22Rv1 (cell line): ENCODE measurements at regions not wholly inside any gene's neighbourhood (a gene's known extent, or its start where the extent isn't known, plus 50 kb on each side); places are given as distances from the start of the nearest gene placed in this dataset.

Experiments
- CTCF ChIP-seq: fragments of 450-650 bp; IDR thresholded peaks from 2 replicates; pipeline ENCODE4 v1.5.1; 2017; ENCODE audit warnings: mild to moderate bottlenecking
- ZFX ChIP-seq: fragments of 450-650 bp; IDR thresholded peaks from 2 replicates; pipeline ENCODE4 v1.6.1; 2017; ENCODE audit warnings: antibody characterized with exemption, borderline replicate concordance

GRCh38 chr2:107202962-107203591 lies 317.1 kb upstream of the ST6GAL2 start:
- no peak for TF ChIP-seq CTCF
- no peak for TF ChIP-seq ZFX
